ENCODE measurements at regions not wholly inside any gene's neighbourhood (a gene's known extent, or its start where the extent isn't known, plus 50 kb on each side); places are given as distances from the start of the nearest gene placed in this dataset.

DNA sequence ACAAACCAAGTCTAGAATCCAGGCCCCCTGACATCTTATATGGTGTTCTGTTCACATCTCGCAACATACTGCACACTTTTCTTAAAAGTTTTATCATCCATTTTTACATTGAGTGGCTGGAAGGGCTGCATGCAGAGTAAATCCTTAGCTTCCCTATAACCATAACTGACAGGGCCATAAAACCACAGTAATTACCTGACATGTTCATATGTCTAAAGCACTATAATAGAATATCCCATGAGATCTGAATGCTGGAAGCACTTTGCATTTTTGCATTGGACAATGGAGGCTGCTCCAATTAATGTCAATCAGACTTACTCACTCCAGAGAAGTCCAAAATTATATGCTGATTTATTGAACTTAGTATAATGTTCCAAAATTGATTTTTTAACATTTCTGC is 86.6 kb upstream of the HES1 start:
- no peak for TF ChIP-seq GATA2 (IDR thresholded peaks at IDR 0.05; ENCODE audit: low read depth, low read length)
- no peak for TF ChIP-seq GATA3 (IDR thresholded peaks at IDR 0.05; ENCODE audit: low read depth, low read length)

All from SH-SY5Y (cell line).